NB4 (cell line): ENCODE measurements at regions not wholly inside any gene's neighbourhood (a gene's known extent, or its start where the extent isn't known, plus 50 kb on each side); places are given as distances from the start of the nearest gene placed in this dataset.

Experiments
- CTCF ChIP-seq: IDR thresholded peaks from one replicate; pipeline ENCODE4 v1.5.1; 2012; ENCODE audit warnings: low read depth, low read length
- MYC ChIP-seq: IDR thresholded peaks from 2 replicates; pipeline ENCODE4 v1.6.1; 2011; ENCODE audit warnings: low read depth, low read length
- POLR2A ChIP-seq: IDR thresholded peaks from 2 replicates; pipeline ENCODE4 v1.6.1; 2011; ENCODE audit warnings: mild to moderate bottlenecking; ENCODE audit not compliant: insufficient read length; ENCODE audit errors: extremely low read depth

- no peak for TF ChIP-seq CTCF
- TF ChIP-seq POLR2A, result no peak
- no peak for TF ChIP-seq MYC
These were observed 184.2 kb upstream of the CCN2 start for GRCh38 chr6:132135409-132135808.
